ENCODE measurements at regions not wholly inside any gene's neighbourhood (a gene's known extent, or its start where the extent isn't known, plus 50 kb on each side); places are given as distances from the start of the nearest gene placed in this dataset.
A peak's percentile ranks its signal among the peaks of the same experiment; 100 is the strongest.

DNA sequence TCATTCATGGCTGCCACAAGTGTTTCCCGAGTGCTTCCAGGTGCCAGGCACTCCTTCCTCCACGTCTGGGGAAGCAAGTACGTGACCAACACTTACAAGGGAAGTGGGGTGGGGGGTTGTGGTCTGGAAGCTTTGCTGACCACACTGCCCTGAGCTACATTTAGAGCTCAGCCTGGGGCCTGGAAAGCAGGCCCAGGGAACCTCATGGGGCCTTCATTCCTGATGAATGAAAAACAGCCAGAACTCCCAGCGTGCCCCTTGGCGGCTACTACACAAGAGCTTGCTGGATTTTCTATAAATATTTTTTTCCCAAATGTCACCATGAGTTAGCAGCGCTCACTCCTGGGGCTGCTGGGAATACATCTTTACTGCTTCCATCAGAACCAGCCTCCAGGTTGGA is 73.3 kb downstream of the ABCC12 start:
- Histone ChIP-seq H3K14ac (ENCODE audit: insufficient read length) (no peak overlapping the region), H3K4ac (replicated peaks; ENCODE audit: insufficient read length, low read depth, low read length) (no peak overlapping the region), H3K4me2 (ENCODE audit: insufficient read depth in 1 of 2, low read depth in 2 of 2, low read length in 2 of 2) (no peak overlapping the region), H3K36me3 (ENCODE audit: control insufficient read depth in 2 of 4, insufficient read depth in 4 of 4, low read length in 3 of 4) (no peaks in the 10 kb centered on the region), H3K18ac (ENCODE audit: extremely low read depth, low read length) (no peak overlapping the region), H4K20me1 (replicated peaks in 1 of 2; ENCODE audit: control insufficient read depth in 1 of 2, insufficient read depth in 2 of 2, low read length in 2 of 2) (no peaks in the 10 kb centered on the region), H2BK120ac (replicated peaks; ENCODE audit: low read depth, low read length) (no peak overlapping the region), H3K79me2 (ENCODE audit: control insufficient read depth in 1 of 2, insufficient read depth in 2 of 2, low read length in 2 of 2) (no peaks in the 10 kb centered on the region), H4K91ac (replicated peaks; ENCODE audit: insufficient read length, low read length) (no peak overlapping the region), H2AFZ (ENCODE audit: low read length) (no peak overlapping the region), H4K5ac (ENCODE audit: insufficient read length, low read depth, low read length) (no peak overlapping the region), H2AK5ac (ENCODE audit: low read depth, low read length) (no peak overlapping the region), H4K8ac (ENCODE audit: extremely low read depth, insufficient read depth, low read length) (peak overlapping the region; percentile 65; the same call in 1 of the 2 replicates), H3K9me3 (ENCODE audit: insufficient read depth in 2 of 2, low read depth in 1 of 2, low read length in 1 of 2) (no peaks in the 10 kb centered on the region), H3K27ac (ENCODE audit: low read depth, low read length) (no peak overlapping the region), H3K79me1 (ENCODE audit: low read depth, low read length) (no peaks in the 10 kb centered on the region), H2BK12ac (ENCODE audit: low read depth, low read length) (no peak overlapping the region), H3K9ac (replicated peaks in 1 of 4; ENCODE audit: extremely low read depth in 1 of 4, low read depth in 3 of 4, low read length in 3 of 4) (no peak overlapping the region), H3K23ac (ENCODE audit: insufficient read length) (no peak overlapping the region), H3K4me1 (replicated peaks in 1 of 4; ENCODE audit: control insufficient read depth in 3 of 4, insufficient read depth in 4 of 4, low read length in 3 of 4) (no peaks in the 10 kb centered on the region), H3K4me3 (ENCODE audit: extremely low read depth in 1 of 4, insufficient read depth in 2 of 4, low read depth in 3 of 4, low read length in 4 of 4) (no peak overlapping the region), H2BK15ac (ENCODE audit: low read length) (no peak overlapping the region), H2BK5ac (ENCODE audit: low read depth, low read length) (no peak overlapping the region), H3K56ac (replicated peaks; ENCODE audit: insufficient read length, low read depth, low read length) (no peak overlapping the region), H3K27me3 (replicated peaks in 1 of 4; ENCODE audit: control insufficient read depth in 3 of 4, extremely low read depth in 1 of 4, insufficient read depth in 3 of 4, low read length in 3 of 4) (no peaks in the 10 kb centered on the region), H3K23me2 (ENCODE audit: low read depth, low read length) (no peaks in the 10 kb centered on the region), H2BK20ac (ENCODE audit: low read length) (no peak overlapping the region)
- FAIRE-seq (no peak), DNase-seq (ENCODE audit: low read depth in 1 of 2, low spot score in 2 of 2) (no peak)
- POLR2A ChIA-PET (ENCODE audit: partially characterized antibody): no interaction called here
- no peak for TF ChIP-seq BRCA1 (IDR thresholded peaks at IDR 0.05; ENCODE audit: low read depth, low read length)
- CTCF ChIA-PET (ENCODE audit: partially characterized antibody): interaction anchor here (0.9 to 2.4 kb wide), 4 partner anchors 27 to 941 kb away, joined by 3 to 9 read pairs (median 4); no protein-coding TSS in a partner anchor
- WGBS, 2 experiments (ENCODE audit: extremely low coverage in 1 of 2, insufficient coverage in 1 of 2, insufficient read length in 1 of 2, insufficient replicate concordance in 2 of 2, low coverage in 1 of 2, low lambda C conversion rate in 2 of 2, missing lambda C conversion rate in 1 of 2): 81% methylated on average over 6 of the region's 6 CpGs; no CpG with 5 or more reads in 1 of the 2 experiments
